Stimulated activated memory B cell treated with anti-CD40 and anti-IgM and Interleukin-4, amounts not matched to agents 10 μg/mL and 1 μg/mL and 100 μg/mL, for 72 hours (primary cell): ENCODE measurements at regions not wholly inside any gene's neighbourhood (a gene's known extent, or its start where the extent isn't known, plus 50 kb on each side); places are given as distances from the start of the nearest gene placed in this dataset.
"Not testable (repeated sequence)": the region's sequence is repeated elsewhere in the genome, so short reads cannot be mapped to it uniquely, and the experiment has no call there.

Experiments used
- ATAC-seq: fragments of 150-1000 bp; cut with Tn5 transposase; 2 replicates; pipeline ENCODE4 v1.10.0; 2021
- H3K27ac Mint-ChIP-seq: one replicate; pipeline ENCODE4 v1.8.0; 2022; ENCODE audit warnings: mild to moderate bottlenecking, mixed read lengths
- H3K27me3 Mint-ChIP-seq: one replicate; pipeline ENCODE4 v1.8.0; 2022; ENCODE audit warnings: mixed read lengths
- H3K36me3 Mint-ChIP-seq: one replicate; pipeline ENCODE4 v1.8.0; 2022; ENCODE audit warnings: mixed read lengths
- H3K4me1 Mint-ChIP-seq: one replicate; pipeline ENCODE4 v1.8.0; 2022; ENCODE audit warnings: mixed read lengths
- H3K4me3 Mint-ChIP-seq: one replicate; pipeline ENCODE4 v1.8.0; 2022; ENCODE audit warnings: mild to moderate bottlenecking, moderate library complexity, mixed read lengths
- H3K9me3 Mint-ChIP-seq: one replicate; pipeline ENCODE4 v1.8.0; 2022; ENCODE audit warnings: mixed read lengths

DNA sequence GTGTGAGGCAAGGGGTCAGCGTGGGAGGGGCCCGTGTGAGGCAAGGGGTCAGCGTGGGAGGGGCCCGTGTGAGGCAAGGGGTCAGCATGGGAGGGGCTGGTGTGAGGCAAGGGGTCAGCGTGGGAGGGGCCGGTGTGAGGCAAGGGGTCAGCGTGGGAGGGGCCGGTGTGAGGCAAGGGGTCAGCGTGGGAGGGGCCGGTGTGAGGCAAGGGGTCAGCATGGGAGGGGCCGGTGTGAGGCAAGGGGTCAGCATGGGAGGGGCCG lies 119.2 kb downstream of the SEPTIN14 start:
- H3K4me3 Mint-ChIP-seq, H3K9me3 Mint-ChIP-seq, H3K36me3 Mint-ChIP-seq, H3K27me3 Mint-ChIP-seq, ATAC-seq, H3K4me1 Mint-ChIP-seq, H3K27ac Mint-ChIP-seq: not testable (repeated sequence)

DNA sequence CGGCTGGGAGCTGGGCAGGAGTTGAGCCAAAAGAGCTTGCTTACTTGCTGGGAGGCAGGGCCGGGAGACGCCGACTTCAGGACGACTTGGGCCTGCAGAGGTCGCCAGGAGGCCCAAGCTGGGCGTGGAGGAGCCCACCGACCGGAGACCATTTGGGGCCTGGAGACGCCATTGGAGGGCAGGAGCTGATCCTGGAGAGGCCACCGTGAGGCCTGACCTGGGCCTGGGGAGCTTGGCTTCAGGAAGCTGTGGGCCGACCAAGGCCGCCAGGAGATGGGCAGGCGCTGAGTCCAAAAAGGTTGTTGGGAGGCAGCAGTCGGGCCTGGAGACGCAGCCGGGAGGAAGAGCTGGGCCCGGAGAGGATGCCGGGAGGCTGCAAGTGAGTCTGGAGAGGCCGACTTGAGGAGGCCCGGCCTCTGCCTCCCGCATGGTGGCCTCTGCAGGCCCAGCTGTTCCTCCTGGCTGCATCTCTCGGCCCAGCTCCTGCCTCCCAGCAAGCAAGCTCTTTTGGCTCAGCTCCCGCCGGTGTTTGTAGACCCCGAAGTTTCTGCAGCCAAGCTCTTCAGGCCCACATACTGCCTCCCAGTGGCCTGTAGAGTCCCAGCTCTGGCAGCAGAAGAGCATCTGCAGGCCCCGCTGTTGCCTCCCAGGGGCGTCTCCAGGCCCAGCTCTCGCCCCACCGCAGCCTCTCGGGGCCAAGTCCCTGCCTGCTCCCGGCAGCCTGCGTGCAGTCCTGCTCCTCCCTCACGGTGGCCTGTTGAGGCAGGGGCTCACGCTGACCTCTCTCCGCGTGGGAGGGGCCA lies 119.7 kb downstream of the SEPTIN14 start:
- H3K4me3 Mint-ChIP-seq, H3K36me3 Mint-ChIP-seq, ATAC-seq, H3K9me3 Mint-ChIP-seq, H3K4me1 Mint-ChIP-seq, H3K27me3 Mint-ChIP-seq, H3K27ac Mint-ChIP-seq: not testable (repeated sequence)

DNA sequence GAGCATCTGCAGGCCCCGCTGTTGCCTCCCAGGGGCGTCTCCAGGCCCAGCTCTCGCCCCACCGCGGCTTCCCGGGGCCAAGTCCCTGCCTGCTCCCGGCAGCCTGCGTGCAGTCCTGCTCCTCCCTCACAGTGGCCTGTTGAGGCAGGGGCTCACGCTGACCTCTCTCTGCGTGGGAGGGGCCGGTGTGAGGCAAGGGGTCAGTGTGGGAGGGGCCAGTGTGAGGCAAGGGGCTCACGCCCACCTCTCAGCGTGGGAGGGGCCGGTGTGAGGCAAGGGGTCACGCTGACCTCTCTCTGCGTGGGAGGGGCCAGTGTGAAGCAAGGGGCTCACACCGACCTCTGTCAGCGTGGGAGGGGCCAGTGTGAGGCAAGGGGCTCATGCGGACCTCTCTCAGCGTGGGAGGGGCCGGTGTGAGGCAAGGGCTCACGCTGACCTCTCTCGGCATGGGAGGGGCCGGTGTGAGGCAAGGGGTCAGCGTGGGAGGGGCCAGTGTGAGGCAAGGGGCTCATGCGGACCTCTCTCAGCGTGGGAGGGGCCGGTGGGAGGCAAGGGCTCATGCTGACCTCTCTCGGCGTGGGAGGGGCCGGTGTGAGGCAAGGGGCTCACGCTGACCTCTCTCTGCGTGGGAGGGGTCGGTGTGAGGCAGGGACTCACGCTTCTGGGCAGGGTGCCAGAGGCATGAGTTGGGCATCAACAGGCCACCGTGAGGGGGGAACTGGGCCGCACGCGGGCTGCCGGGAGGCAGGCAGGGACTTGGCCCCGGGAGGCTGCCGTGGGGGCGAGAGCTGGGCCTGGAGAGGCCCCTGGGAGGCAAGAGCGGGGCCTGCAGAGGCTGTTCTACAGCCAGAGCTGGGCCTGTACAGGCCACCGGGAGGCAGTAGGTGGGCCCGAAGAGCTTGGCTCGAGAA lies 120.6 kb downstream of the SEPTIN14 start:
- H3K9me3 Mint-ChIP-seq, H3K4me1 Mint-ChIP-seq, H3K4me3 Mint-ChIP-seq, H3K27ac Mint-ChIP-seq, ATAC-seq, H3K36me3 Mint-ChIP-seq, H3K27me3 Mint-ChIP-seq: not testable (repeated sequence)

DNA sequence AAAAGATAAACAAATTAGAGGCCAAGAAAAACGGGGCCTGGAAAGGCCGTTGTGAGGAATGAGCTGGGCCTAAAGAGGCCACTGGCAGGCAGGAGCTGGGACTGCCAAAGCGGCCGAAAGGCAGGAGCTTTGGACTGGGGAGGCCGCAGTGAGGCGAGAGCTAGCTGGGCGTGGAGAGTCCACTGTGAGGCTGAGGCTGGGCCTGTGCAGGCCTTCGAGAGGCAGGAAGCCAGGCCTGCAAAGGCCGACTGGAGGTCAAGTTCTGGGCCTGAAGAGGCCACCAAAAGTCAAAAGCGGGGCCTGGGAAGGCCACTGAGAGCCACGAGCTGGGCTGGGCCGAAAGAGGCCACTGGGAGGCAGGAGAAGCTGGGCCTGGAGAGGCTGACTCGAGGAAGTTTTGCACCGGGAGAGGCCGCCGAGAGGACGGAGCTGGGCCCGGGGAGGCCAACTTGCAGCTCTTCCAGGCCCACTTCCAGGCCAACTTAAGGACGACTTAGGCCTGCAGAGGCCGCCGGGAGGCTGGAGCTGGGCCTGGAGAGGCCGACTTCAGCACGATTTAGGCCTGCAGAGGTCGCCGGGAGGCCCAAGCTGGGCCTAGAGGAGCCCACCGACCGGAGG lies 121.8 kb downstream of the SEPTIN14 start:
- H3K4me1 Mint-ChIP-seq, H3K27ac Mint-ChIP-seq, H3K27me3 Mint-ChIP-seq, H3K9me3 Mint-ChIP-seq, H3K36me3 Mint-ChIP-seq, ATAC-seq, H3K4me3 Mint-ChIP-seq: not testable (repeated sequence)

DNA sequence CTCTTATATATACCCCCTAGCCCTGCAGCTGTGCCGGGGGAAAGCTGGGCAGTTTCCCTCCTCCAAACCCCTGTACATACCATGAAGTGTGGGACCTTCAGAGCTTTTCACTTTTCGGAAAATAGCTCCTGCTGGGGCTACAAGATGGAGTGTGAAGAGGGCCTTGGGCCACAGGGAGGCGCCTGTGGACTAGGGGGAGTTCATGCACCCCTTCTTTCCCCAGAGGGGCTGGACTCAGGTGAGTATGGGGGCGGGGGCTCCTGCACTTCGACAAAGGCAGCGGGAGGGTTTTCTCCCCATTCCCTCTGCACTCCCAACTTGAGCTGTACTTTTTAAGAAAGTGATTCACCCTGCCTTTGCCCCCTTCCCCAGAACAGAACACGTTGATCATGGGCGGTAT lies 122.5 kb downstream of the SEPTIN14 start:
- not testable (repeated sequence) for H3K27ac Mint-ChIP-seq, H3K36me3 Mint-ChIP-seq, H3K4me3 Mint-ChIP-seq, ATAC-seq, H3K4me1 Mint-ChIP-seq, H3K27me3 Mint-ChIP-seq, H3K9me3 Mint-ChIP-seq

DNA sequence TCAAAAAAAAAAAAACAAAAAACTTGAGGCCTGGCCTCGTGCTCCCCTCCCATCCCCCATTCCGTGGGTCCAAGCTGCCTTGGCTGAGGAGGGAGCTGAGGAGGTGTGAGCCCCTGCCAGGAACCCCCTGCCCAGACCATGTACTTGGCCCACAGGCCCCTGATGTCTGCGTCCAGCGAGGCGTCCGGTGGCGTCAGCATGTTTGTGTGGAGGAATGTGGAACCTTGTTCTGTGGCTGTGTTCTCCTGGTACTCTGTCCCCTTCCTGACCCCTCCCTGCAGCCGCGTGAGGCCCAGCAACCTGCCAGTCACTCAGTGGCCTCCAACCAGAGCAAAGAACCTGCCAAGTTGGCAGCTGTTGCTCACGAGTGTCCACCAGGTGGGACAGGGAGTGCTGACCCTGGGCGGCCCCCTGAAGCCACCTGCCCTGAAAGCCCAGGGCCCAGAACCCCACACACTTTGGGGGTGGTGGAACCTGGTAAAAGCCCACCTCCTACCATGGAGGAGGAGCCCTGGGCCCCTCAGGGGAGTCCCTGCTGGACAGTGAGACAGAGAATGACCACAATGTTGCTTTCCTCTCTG lies 125.8 kb downstream of the SEPTIN14 start:
- ATAC-seq, H3K36me3 Mint-ChIP-seq, H3K27me3 Mint-ChIP-seq: not testable (repeated sequence)

DNA sequence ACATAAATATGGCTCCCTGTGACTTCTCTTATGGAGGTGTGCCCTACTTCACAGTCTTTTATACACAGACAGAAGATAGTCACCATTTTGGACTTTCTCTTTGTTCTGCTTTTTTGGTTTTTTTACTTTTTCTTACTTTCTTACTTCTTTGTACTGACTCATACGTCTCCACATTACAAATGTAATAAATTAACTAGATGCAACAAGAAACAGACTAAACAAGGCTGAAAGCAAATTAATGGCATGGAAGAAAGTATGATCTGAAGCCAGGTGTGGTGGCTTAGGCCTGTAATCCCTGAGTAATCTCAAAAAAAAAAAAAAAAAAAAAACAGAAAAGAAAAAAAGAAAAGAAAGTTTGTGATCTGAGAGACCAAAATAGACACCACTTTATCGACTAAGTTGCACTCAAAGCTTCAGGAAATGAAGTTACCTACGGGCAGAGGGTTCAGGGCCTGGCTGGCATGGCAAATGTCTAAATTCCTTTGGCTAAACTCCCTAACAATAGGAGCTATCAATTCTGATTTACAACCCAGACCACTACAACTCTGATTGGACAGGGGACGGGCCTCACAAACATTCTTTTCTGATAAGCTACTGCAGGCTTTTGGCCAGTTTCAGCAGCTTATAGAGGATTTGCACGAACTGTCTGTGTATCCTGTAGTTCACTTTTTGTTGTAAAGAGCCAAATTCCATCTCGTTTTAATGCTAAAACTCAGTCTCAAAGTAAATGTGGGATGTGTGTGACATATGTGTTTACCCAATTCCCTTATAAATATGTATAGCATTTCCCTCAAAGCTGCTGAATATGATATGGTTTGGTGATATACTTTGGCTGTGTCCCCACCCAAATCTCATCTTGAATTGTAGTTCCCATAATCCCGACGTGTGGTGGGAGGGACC lies 129.1 kb downstream of the SEPTIN14 start:
- H3K4me1 Mint-ChIP-seq: no peaks in the 10 kb centered on the region
- H3K9me3 Mint-ChIP-seq: peaks cover 3% of the 10 kb centered on the region
- no peaks in the 10 kb centered on the region for H3K27me3 Mint-ChIP-seq
- no peak overlapping the region for H3K27ac Mint-ChIP-seq
- H3K4me3 Mint-ChIP-seq: no peak overlapping the region
- no peak for ATAC-seq
- H3K36me3 Mint-ChIP-seq: no peaks in the 10 kb centered on the region

More for the DNA sequence above, 125.8 kb downstream of the SEPTIN14 start:
- not testable (repeated sequence) for H3K4me1 Mint-ChIP-seq, H3K27ac Mint-ChIP-seq, H3K9me3 Mint-ChIP-seq, H3K4me3 Mint-ChIP-seq

DNA sequence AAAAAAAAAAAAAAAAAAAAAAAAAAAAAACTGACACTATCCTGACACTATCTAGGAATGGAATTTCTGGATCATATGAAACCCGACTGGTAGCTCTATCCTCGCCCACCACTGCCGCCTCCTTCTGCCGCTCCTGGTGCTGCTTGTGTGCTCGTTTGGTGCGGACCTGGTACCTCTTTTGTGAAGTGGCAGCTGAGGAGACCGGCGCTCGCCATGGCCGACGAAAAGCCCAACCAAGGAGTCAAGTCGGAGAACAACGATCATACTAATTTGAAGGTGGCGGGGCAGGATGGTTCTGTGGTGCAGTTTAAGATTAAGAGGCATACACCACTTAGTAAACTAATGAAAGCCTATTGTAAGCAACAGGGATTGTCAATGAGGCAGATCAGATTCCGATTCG lies 130.6 kb downstream of the SEPTIN14 start:
- H3K4me3 Mint-ChIP-seq: no peak overlapping the region
- H3K36me3 Mint-ChIP-seq: no peaks in the 10 kb centered on the region
- H3K27me3 Mint-ChIP-seq: no peaks in the 10 kb centered on the region
- ATAC-seq: no peak
- H3K27ac Mint-ChIP-seq: no peak overlapping the region
- peaks cover 3% of the 10 kb centered on the region for H3K9me3 Mint-ChIP-seq
- no peaks in the 10 kb centered on the region for H3K4me1 Mint-ChIP-seq

DNA sequence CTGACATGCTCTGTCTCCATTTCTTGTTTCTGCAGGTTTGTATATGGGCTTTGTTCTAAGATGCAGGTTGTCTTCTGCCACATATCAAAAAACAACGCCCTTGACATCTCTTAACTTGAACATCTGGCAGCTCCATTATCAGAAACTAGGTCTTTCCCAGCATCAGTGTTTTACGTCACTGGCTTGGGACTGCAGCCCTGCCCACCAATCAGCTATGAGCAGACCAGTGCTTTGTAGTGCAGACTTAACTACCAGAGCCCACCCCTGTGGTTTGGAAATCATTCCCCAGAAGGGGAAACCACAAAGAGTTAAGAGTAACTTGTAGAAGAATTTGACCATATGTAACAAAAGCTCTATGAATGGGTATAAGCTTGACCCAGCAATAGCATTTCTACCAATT lies 132.4 kb downstream of the SEPTIN14 start:
- Mint-ChIP-seq H3K27ac (no peak overlapping the region), H3K4me1 (no peaks in the 10 kb centered on the region), H3K27me3 (no peaks in the 10 kb centered on the region), H3K9me3 (peaks cover 3% of the 10 kb centered on the region), H3K4me3 (no peak overlapping the region), H3K36me3 (no peaks in the 10 kb centered on the region)
- no peak for ATAC-seq

DNA sequence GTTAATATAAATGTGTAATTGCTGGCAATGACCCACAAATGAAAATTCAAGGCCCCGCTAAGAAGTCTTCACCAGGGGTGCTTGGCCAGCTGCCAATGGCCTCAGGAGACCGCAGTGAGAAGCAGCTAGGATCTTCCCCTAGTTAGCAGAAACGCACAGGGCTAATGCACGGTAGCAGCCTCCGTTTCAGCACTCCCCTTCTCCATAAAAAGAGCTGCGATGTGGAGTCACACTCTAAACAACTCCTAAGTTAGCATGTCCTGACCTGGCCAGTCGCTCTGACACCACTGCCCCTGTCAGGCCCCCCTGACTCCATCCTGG lies 139.0 kb downstream of the SEPTIN14 start:
- no peak for ATAC-seq
- H3K4me1 Mint-ChIP-seq: no peaks in the 10 kb centered on the region
- peaks cover 14% of the 10 kb centered on the region for H3K27me3 Mint-ChIP-seq

DNA sequence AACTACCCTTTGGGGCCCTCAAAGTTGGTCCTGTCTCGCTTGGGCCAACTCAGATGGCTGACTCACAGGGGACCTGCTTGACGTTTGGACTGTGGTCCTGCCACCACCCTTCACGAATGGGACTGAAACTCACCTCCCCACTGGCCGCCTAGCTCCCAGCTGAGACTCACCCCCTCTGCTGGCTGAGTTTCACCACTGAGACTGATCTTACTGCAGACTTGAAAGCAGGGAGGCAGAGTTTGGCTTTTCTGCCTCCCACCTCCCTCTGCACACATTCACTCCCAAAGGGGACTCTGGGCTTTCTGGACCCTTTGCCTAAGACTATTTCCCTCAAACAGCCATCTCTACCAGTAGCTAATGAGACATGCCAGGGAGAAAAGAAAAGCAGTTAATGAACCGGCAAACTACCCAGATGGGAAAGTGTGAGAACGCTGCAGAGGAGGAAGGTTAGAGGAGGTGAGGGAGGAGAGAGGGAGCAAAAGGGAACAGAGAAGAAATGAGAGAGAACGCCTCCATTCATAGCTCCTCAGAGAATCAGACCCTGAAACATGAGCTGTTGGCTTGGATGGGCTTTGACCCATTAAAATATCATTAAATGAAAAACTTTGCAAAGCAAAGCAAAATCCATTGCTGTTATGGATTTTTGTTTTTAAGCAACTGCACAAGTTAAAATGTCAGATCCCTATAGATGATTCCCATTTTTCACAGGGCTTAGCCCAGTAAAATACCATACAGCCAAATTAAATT lies 139.5 kb downstream of the SEPTIN14 start:
- H3K36me3 Mint-ChIP-seq, H3K4me1 Mint-ChIP-seq, H3K4me3 Mint-ChIP-seq, H3K9me3 Mint-ChIP-seq, H3K27ac Mint-ChIP-seq: not testable (repeated sequence)
- peak; percentile 88 for ATAC-seq
- H3K27me3 Mint-ChIP-seq: peaks cover 14% of the 10 kb centered on the region

More for the DNA sequence above, 139.0 kb downstream of the SEPTIN14 start:
- no peaks in the 10 kb centered on the region for H3K9me3 Mint-ChIP-seq
- H3K27ac Mint-ChIP-seq: no peak overlapping the region
- no peaks in the 10 kb centered on the region for H3K36me3 Mint-ChIP-seq
- H3K4me3 Mint-ChIP-seq: no peak overlapping the region

DNA sequence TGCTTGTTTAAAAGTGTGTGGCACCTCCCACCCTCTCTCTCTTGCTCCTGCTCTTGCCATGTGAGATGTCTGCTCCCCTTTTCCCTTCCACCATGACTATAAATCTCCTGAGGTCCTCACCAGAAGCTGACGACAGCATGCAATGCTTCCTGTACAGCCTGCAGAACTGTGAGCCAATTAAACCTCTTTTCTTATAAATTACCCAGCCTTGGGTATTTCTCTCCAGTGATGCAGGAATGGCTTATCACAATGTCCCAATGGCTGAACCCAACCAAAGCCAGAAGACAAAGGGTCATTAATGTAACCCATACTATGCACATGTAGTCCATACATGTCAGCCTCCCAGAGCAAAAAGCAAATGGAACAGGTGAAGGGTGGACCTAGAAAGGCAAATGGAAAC lies 141.5 kb downstream of the SEPTIN14 start:
- ATAC-seq, H3K27ac Mint-ChIP-seq, H3K36me3 Mint-ChIP-seq, H3K4me1 Mint-ChIP-seq, H3K4me3 Mint-ChIP-seq, H3K9me3 Mint-ChIP-seq: not testable (repeated sequence)
- peaks cover 14% of the 10 kb centered on the region for H3K27me3 Mint-ChIP-seq

DNA sequence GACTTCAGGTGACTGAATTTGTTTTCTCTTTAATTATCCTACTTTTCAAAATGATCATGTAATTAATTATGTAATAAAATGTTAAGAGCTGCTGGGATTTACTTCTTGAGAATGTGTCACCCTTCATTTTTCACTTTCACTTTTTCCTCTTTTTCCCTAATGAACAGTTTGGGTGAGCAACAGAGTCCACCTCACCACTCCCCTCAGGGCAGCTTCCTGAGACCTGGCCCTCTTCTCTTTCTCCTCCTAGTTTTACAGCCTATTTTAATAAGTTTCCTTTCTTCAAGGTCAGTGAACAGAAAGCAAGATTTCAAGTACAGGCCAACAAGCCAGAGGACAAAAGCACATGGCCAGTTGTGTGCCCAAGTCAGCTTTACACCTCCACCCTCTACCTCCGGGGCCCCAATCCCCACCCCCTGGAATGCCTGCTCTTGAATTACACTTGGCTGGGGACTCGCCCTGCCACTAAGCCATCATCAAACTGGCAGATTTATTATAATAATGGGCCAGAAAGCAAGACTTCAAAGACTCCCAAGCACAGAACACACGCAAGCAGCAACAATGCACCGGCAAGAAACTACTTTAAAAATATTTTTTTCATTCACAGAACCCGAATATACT lies 143.1 kb upstream of the VOPP1 start:
- H3K27ac Mint-ChIP-seq, H3K9me3 Mint-ChIP-seq, ATAC-seq, H3K27me3 Mint-ChIP-seq, H3K36me3 Mint-ChIP-seq, H3K4me3 Mint-ChIP-seq, H3K4me1 Mint-ChIP-seq: not testable (repeated sequence)

DNA sequence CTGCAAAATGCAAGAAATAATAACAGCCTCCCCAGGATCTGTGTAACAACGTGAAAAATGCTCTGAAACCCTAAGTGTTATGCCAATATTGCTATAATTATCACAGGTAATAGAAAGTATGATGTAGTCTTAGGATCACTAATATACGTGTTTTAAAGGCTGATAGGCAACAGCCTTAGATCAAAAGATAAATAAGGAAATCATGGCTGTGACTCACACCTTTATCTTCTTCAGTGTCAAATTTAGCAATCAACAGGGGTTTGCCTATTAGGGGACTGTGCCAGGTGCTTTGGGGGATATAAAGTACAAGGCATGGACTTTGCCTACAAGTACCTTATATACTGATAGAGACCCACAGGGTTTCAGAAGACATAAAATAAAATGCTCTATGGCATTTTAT lies 142.1 kb upstream of the VOPP1 start:
- ATAC-seq, H3K4me1 Mint-ChIP-seq, H3K36me3 Mint-ChIP-seq, H3K9me3 Mint-ChIP-seq, H3K4me3 Mint-ChIP-seq, H3K27me3 Mint-ChIP-seq, H3K27ac Mint-ChIP-seq: not testable (repeated sequence)
